HG03342 (cell line): ENCODE measurements at regions not wholly inside any gene's neighbourhood (a gene's known extent, or its start where the extent isn't known, plus 50 kb on each side); places are given as distances from the start of the nearest gene placed in this dataset.
A peak's percentile ranks its signal among the peaks of the same experiment; 100 is the strongest.

ENCODE experiments used
- ATAC-seq: cut with Tn5 transposase; IDR thresholded peaks from one replicate; pipeline ENCODE4 v1.9.1; 2021; ENCODE audit warnings: mild to moderate bottlenecking, moderate library complexity; ENCODE audit not compliant: unreplicated experiment

- ATAC-seq = no peak
Measured at GRCh38 chr3:178062126-178062525, 474.1 kb upstream of the KCNMB2 start.

- no peak for ATAC-seq
Measured at GRCh38 chr3:178063461-178063860, 472.8 kb upstream of the KCNMB2 start.

- no peak for ATAC-seq
Measured at GRCh38 chr3:178067721-178068120, 468.5 kb upstream of the KCNMB2 start.

GRCh38 chr3:178072391-178073305 lies 463.6 kb upstream of the KCNMB2 start:
- no peak for ATAC-seq

- ATAC-seq = no peak
Measured at GRCh38 chr3:178073366-178073765, 462.9 kb upstream of the KCNMB2 start.

GRCh38 chr3:178075344-178075743 lies 460.9 kb upstream of the KCNMB2 start:
- ATAC-seq = no peak

- no peak for ATAC-seq
Measured at GRCh38 chr3:178078953-178079352, 457.3 kb upstream of the KCNMB2 start.

GRCh38 chr3:178079966-178080365 lies 456.3 kb upstream of the KCNMB2 start:
- no peak for ATAC-seq

- no peak for ATAC-seq
Measured at GRCh38 chr3:178082326-178082906, 453.8 kb upstream of the KCNMB2 start.

GRCh38 chr3:178083906-178084866 lies 452.1 kb upstream of the KCNMB2 start:
- ATAC-seq = peak; percentile 50

GRCh38 chr3:178084938-178085816 lies 451.1 kb upstream of the KCNMB2 start:
- ATAC-seq = no peak

- no peak for ATAC-seq
Measured at GRCh38 chr3:178085817-178086123, 450.5 kb upstream of the KCNMB2 start.

GRCh38 chr3:178086144-178086825 lies 450.0 kb upstream of the KCNMB2 start:
- no peak for ATAC-seq

GRCh38 chr3:178087376-178087775 lies 448.9 kb upstream of the KCNMB2 start:
- ATAC-seq = no peak

- ATAC-seq = no peak
Measured at GRCh38 chr3:178088963-178089362, 447.3 kb upstream of the KCNMB2 start.

GRCh38 chr3:178090899-178091298 lies 445.3 kb upstream of the KCNMB2 start:
- no peak for ATAC-seq

GRCh38 chr3:178095522-178095921 lies 440.7 kb upstream of the KCNMB2 start:
- no peak for ATAC-seq

GRCh38 chr3:178096955-178097354 lies 439.3 kb upstream of the KCNMB2 start:
- ATAC-seq = no peak

GRCh38 chr3:178097576-178097975 lies 438.7 kb upstream of the KCNMB2 start:
- ATAC-seq = no peak

- no peak for ATAC-seq
Measured at GRCh38 chr3:178099274-178099673, 437.0 kb upstream of the KCNMB2 start.
